GM19023 (cell line): ENCODE measurements at regions not wholly inside any gene's neighbourhood (a gene's known extent, or its start where the extent isn't known, plus 50 kb on each side); places are given as distances from the start of the nearest gene placed in this dataset.

Experiments used
- ATAC-seq: cut with Tn5 transposase; IDR thresholded peaks from one replicate; pipeline ENCODE4 v1.9.1; 2021; ENCODE audit warnings: mild to moderate bottlenecking, moderate library complexity; ENCODE audit not compliant: unreplicated experiment

- ATAC-seq, result no peak
Measured at GRCh38 chr9:19732441-19732951, 56.3 kb downstream of the SLC24A2 start.

- no peak for ATAC-seq
Measured at GRCh38 chr9:19728101-19728500, 60.7 kb downstream of the SLC24A2 start.

GRCh38 chr9:19725970-19726369 is 62.9 kb downstream of the SLC24A2 start:
- no peak for ATAC-seq

GRCh38 chr9:19720377-19720776 is 68.5 kb downstream of the SLC24A2 start:
- ATAC-seq, result no peak

- ATAC-seq, result no peak
Measured at GRCh38 chr9:19703702-19704101, 85.1 kb downstream of the SLC24A2 start.

- ATAC-seq, result no peak
Measured at GRCh38 chr9:19701991-19702390, 86.8 kb downstream of the SLC24A2 start.

- no peak for ATAC-seq
Measured at GRCh38 chr9:19701274-19701673, 87.6 kb downstream of the SLC24A2 start.

DNA sequence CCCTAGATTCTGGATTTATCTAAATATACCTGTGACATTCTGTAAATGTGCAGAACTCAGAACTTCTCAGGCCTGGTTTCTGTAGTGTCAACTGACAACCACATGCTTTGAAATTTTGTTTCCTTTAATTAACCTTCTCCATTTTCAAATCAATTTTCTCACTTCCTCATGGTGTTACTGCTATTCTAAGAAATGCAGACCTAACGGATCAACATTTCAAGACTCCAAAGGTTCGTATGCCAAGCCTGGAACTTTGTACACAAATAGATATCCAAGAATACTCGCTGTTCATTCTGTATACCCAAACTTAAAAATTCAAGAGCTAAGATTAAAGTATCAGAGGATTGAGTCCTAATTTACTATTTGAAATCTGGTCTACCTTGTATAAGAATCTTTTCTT is 88.1 kb downstream of the SLC24A2 start:
- ATAC-seq, result no peak

GRCh38 chr9:19699756-19700155 is 89.1 kb downstream of the SLC24A2 start:
- ATAC-seq, result no peak

- no peak for ATAC-seq
Measured at GRCh38 chr9:19698960-19699359, 89.9 kb downstream of the SLC24A2 start.

GRCh38 chr9:19694601-19695000 is 94.2 kb downstream of the SLC24A2 start:
- ATAC-seq, result no peak

DNA sequence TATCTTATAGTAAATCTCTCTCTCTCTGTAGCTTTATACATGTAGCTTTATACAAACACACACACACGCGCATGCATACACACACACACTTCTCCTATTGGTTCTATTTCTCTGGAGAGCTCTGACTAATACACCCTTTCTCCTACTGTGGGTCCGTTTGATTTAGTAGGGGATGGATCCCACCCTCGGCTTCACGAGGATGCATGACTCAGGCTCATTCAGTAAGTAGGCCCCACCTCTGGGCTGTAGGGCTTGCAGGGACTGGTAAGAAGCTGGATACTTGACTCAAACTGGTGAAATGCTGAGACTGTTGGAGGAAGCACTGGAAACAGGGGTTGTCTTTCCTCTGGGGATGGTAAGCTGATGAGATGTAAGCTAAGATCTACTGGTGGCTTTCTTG is 98.7 kb downstream of the SLC24A2 start:
- no peak for ATAC-seq

- no peak for ATAC-seq
Measured at GRCh38 chr9:19689328-19690101, 99.3 kb downstream of the SLC24A2 start.

DNA sequence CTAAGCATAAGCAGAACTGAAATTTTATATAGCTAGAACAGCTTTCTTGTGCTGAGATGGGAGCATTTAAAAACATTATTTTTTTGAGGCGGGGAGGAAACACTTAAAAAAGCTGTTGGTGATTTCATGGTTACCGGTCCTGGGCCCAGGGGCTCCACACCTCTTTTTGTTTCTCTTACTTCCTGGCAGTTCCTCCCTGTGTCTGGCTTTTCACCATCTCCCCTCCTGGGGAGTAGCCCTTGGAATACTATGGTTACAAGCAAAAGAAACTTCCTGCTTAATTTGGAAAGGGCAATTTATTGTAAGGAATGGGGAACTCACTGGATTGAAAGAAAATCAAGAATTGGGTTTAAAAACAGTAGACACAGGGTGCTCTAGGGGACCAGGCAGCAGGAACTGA is 105.1 kb downstream of the SLC24A2 start:
- no peak for ATAC-seq

DNA sequence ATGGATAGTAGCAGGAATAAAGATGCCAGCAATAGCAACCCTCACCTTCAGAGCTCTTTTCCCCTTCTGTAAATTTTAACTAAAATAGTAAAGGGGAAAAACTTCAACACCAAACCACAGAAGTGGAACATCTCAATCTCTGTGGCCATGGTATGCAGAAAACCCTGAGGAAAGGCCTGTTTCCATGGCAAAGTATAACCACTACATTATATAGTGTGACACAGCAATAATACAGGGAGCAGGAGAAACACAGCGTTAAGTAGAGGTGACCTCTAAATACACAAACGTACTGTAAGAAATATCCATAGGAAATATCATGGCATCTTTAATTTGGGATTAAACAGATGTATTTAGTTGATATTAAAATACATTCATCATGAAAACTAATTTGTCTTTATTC is 106.4 kb downstream of the SLC24A2 start:
- no peak for ATAC-seq

- no peak for ATAC-seq
Measured at GRCh38 chr9:19681846-19682245, 107.0 kb downstream of the SLC24A2 start.

DNA sequence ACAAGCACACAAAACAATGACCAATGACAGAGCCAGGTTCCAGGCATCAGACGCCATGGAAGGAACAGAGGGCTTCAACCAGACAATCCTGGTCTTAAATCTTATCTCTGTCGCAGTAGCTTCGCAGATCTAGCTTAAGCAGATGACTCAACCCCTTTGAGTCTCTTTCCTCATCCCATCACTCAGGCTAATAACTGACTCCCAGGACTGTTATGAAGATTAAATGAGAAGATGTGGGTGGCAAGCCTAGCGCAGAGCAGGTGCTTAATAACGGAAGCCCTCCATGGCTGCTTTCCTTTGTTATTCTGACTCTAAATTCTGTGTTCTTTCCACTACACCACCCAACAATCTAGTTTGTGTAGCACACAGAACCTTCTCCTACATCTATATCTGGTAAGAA is 110.9 kb downstream of the SLC24A2 start:
- ATAC-seq, result no peak

- ATAC-seq, result no peak
Measured at GRCh38 chr9:19675492-19675891, 113.3 kb downstream of the SLC24A2 start.

DNA sequence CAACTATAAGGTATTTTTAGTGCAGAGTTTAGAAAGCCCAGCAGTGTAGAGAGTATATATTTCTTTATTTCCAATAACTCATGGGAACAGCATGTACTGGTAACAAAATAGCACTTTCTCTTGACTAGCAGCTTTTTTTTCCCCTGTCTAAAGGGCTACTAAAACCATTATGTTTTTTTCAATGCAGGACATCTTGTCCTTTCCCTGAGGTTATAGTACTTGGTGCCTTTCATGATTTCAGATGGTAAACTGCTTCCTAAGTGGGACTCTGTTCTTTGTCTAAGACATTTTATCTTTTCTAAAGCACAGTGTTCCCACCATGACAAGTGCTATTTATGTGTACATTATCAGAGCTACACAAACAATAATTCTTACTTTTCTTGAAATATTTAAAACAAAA is 122.3 kb downstream of the SLC24A2 start:
- ATAC-seq, result no peak

- ATAC-seq, result peak; percentile 100
Measured at GRCh38 chr9:19665146-19665863, 123.5 kb downstream of the SLC24A2 start.

GRCh38 chr9:19663570-19663969 is 125.3 kb downstream of the SLC24A2 start:
- no peak for ATAC-seq

- ATAC-seq, result no peak
Measured at GRCh38 chr9:19662213-19662612, 126.6 kb downstream of the SLC24A2 start.
